Neutrophil (primary cell): ENCODE measurements at regions not wholly inside any gene's neighbourhood (a gene's known extent, or its start where the extent isn't known, plus 50 kb on each side); places are given as distances from the start of the nearest gene placed in this dataset.

Source experiments
- H3K27ac ChIP-seq: fragments of 200-600 bp; sonication (generic); 2 replicates; pipeline ENCODE4 v1.5.1; 2016; ENCODE audit warnings: mild to moderate bottlenecking, moderate library complexity
- H3K27me3 ChIP-seq: fragments of 200-600 bp; sonication (generic); 2 replicates; pipeline ENCODE4 v1.6.0; 2016; ENCODE audit warnings: mild to moderate bottlenecking
- H3K36me3 ChIP-seq: fragments of 200-600 bp; sonication (generic); 2 replicates; pipeline ENCODE4 v1.5.1; 2017
- H3K4me1 ChIP-seq, 2 experiments: fragments of 200-600 bp in 1 of 2; sonication (generic) in 1 of 2; 1 replicate in 1 of 2; 2 replicates in 1 of 2; pipeline versions ENCODE4 v1.5.1 to v1.6.1; 2013 to 2016; ENCODE audit warnings: low read depth in 1 of 2, low read length in 1 of 2, mild to moderate bottlenecking in 1 of 2, moderate library complexity in 1 of 2; ENCODE audit not compliant: control insufficient read depth in 1 of 2, insufficient read depth in 1 of 2
- H3K4me3 ChIP-seq, 2 experiments: fragments of 200-600 bp in 1 of 2; sonication (generic) in 1 of 2; 1 replicate in 1 of 2; 2 replicates in 1 of 2; pipeline ENCODE4 v1.5.1; 2013 to 2016; ENCODE audit warnings: low read depth in 1 of 2, low read length in 1 of 2, mild to moderate bottlenecking in 1 of 2, moderate library complexity in 1 of 2
- H3K9me3 ChIP-seq: fragments of 200-600 bp; sonication (generic); 2 replicates; pipeline ENCODE4 v1.5.1; 2016
- CTCF ChIP-seq: fragments of 200-600 bp; sonication (generic); IDR thresholded peaks from 2 replicates; pipeline ENCODE4 v1.5.1; 2016; ENCODE audit warnings: antibody characterized with exemption

GRCh38 chr3:127038923-127039581, 56.1 kb downstream of the PLXNA1 start:
- Histone ChIP-seq H3K27me3 (no peaks in the 10 kb centered on the region), H3K4me3 (no peak overlapping the region), H3K36me3 (no peaks in the 10 kb centered on the region), H3K9me3 (no peaks in the 10 kb centered on the region), H3K27ac (no peak overlapping the region), H3K4me1 (no peaks in the 10 kb centered on the region)
- TF ChIP-seq CTCF: no peak

- H3K36me3 ChIP-seq: no peaks in the 10 kb centered on the region
- no peak overlapping the region for H3K27ac ChIP-seq
- H3K4me3 ChIP-seq: no peak overlapping the region
- H3K27me3 ChIP-seq: no peaks in the 10 kb centered on the region
- H3K9me3 ChIP-seq: no peaks in the 10 kb centered on the region
- H3K4me1 ChIP-seq: no peaks in the 10 kb centered on the region
- no peak for TF ChIP-seq CTCF
Observed at GRCh38 chr3:127039719-127040118, 56.8 kb downstream of the PLXNA1 start.

GRCh38 chr3:127040216-127040615, 57.3 kb downstream of the PLXNA1 start:
- no peak for TF ChIP-seq CTCF
- Histone ChIP-seq H3K27ac (no peak overlapping the region), H3K9me3 (no peaks in the 10 kb centered on the region), H3K27me3 (no peaks in the 10 kb centered on the region), H3K4me3 (no peak overlapping the region), H3K36me3 (no peaks in the 10 kb centered on the region), H3K4me1 (no peaks in the 10 kb centered on the region)

- H3K4me3 ChIP-seq: no peak overlapping the region
- H3K9me3 ChIP-seq: no peaks in the 10 kb centered on the region
- no peaks in the 10 kb centered on the region for H3K27me3 ChIP-seq
- no peak for TF ChIP-seq CTCF
- H3K36me3 ChIP-seq: no peaks in the 10 kb centered on the region
- no peaks in the 10 kb centered on the region for H3K4me1 ChIP-seq
- no peak overlapping the region for H3K27ac ChIP-seq
Observed at GRCh38 chr3:127041264-127041820, 58.4 kb downstream of the PLXNA1 start.

GRCh38 chr3:127041933-127042332, 59.0 kb downstream of the PLXNA1 start:
- Histone ChIP-seq H3K4me3 (no peak overlapping the region), H3K27ac (no peak overlapping the region), H3K27me3 (no peaks in the 10 kb centered on the region), H3K36me3 (no peaks in the 10 kb centered on the region), H3K9me3 (no peaks in the 10 kb centered on the region), H3K4me1 (no peaks in the 10 kb centered on the region)
- no peak for TF ChIP-seq CTCF
